Ascending aorta (tissue), 2 donors: ENCODE measurements at regions not wholly inside any gene's neighbourhood (a gene's known extent, or its start where the extent isn't known, plus 50 kb on each side); places are given as distances from the start of the nearest gene placed in this dataset.
A peak's percentile ranks its signal among the peaks of the same experiment; 100 is the strongest.

Source experiments
- DNase-seq, 2 donors: peaks; one replicate each; pipeline ENCODE4 v3.0.0-alpha.2; 2019; ENCODE audit warnings: low spot score in 2 of 2
- H3K27ac ChIP-seq, 2 donors: fragments of 200-600 bp; sonication (generic); one replicate each; pipeline ENCODE4 v1.5.1; 2016 to 2017; ENCODE audit warnings: mild to moderate bottlenecking in 1 of 2
- H3K27me3 ChIP-seq: fragments of 200-600 bp; sonication (generic); one replicate; pipeline ENCODE4 v1.5.1; 2017
- H3K36me3 ChIP-seq, 2 donors: fragments of 200-600 bp; sonication (generic); one replicate each; pipeline ENCODE4 v1.5.1; 2016
- H3K4me1 ChIP-seq, 2 donors: fragments of 200-600 bp; sonication (generic); one replicate each; pipeline ENCODE4 v1.5.1; 2016 to 2017; ENCODE audit warnings: mild to moderate bottlenecking in 1 of 2
- H3K4me3 ChIP-seq, 2 donors: fragments of 200-600 bp; sonication (generic); one replicate each; pipeline ENCODE4 v1.5.1; 2016 to 2017; ENCODE audit warnings: mild to moderate bottlenecking in 1 of 2
- H3K9me3 ChIP-seq, 2 donors: fragments of 200-600 bp; sonication (generic); one replicate each; pipeline ENCODE4 v1.5.1; 2016
- CTCF ChIP-seq, 3 experiments: fragments of 200-600 bp in 2 of 3; fragments of 450-650 bp in 1 of 3; sonication (generic) in 2 of 3; IDR thresholded peaks; one replicate each; pipeline ENCODE4 v1.5.1; 2016 to 2019; ENCODE audit warnings: antibody characterized with exemption in 3 of 3, mild to moderate bottlenecking in 1 of 3, moderate library complexity in 1 of 3
- intact Hi-C: fragments of 100-400 bp; cut with DNase I; formaldehyde crosslinking; loops from one replicate; pipeline ENCODE4 v1.15.1; 2023

- Histone ChIP-seq H3K9me3 (no peaks in the 10 kb centered on the region), H3K27me3 (no peaks in the 10 kb centered on the region), H3K4me3 (no peak overlapping the region), H3K36me3 (peaks cover 0 to 4% of the 10 kb centered on the region in 2 donors), H3K4me1 (peaks cover 12 to 41% of the 10 kb centered on the region in 2 donors), H3K27ac (no peak overlapping the region)
- TF ChIP-seq CTCF (IDR thresholded peaks at IDR 0.05): no peak
- intact Hi-C loops: no loop called here
- DNase-seq: no peak
These were observed 297.7 kb downstream of the SEC14L1 start for GRCh38 chr17:77438241-77439188.

GRCh38 chr17:77439189-77440018, 298.6 kb downstream of the SEC14L1 start:
- no peak for TF ChIP-seq CTCF (IDR thresholded peaks at IDR 0.05)
- Histone ChIP-seq H3K4me3 (no peak overlapping the region), H3K36me3 (peaks cover 0 to 4% of the 10 kb centered on the region in 2 donors), H3K27me3 (no peaks in the 10 kb centered on the region), H3K9me3 (no peaks in the 10 kb centered on the region), H3K4me1 (peaks cover 12 to 38% of the 10 kb centered on the region in 2 donors), H3K27ac (no peak overlapping the region)
- intact Hi-C loops: no loop called here
- DNase-seq: no peak

GRCh38 chr17:77440560-77440981, 299.8 kb downstream of the SEC14L1 start:
- no peak for DNase-seq
- no peaks in the 10 kb centered on the region for H3K36me3 ChIP-seq
- TF ChIP-seq CTCF (IDR thresholded peaks at IDR 0.05): no peak
- intact Hi-C loops: no loop called here
- H3K4me3 ChIP-seq: no peak overlapping the region
- H3K4me1 ChIP-seq: peaks cover 10 to 42% of the 10 kb centered on the region in 2 donors
- H3K27me3 ChIP-seq: no peaks in the 10 kb centered on the region
- peak overlapping the region in 1 of 2 donors; percentile 4 for H3K27ac ChIP-seq
- H3K9me3 ChIP-seq: no peaks in the 10 kb centered on the region

- DNase-seq: no peak
These were observed 300.6 kb downstream of the SEC14L1 start for GRCh38 chr17:77441130-77441920.

More at GRCh38 chr17:77441130-77441920, 300.6 kb downstream of the SEC14L1 start:
- no peaks in the 10 kb centered on the region for H3K9me3 ChIP-seq
- intact Hi-C loops: no loop called here
- H3K4me1 ChIP-seq: peaks cover 3 to 34% of the 10 kb centered on the region in 2 donors
- no peak for TF ChIP-seq CTCF (IDR thresholded peaks at IDR 0.05)
- no peaks in the 10 kb centered on the region for H3K27me3 ChIP-seq
- H3K27ac ChIP-seq: peak overlapping the region in 1 of 2 donors; percentile 4
- no peak overlapping the region for H3K4me3 ChIP-seq
- no peaks in the 10 kb centered on the region for H3K36me3 ChIP-seq
